ENCODE measurements at regions not wholly inside any gene's neighbourhood (a gene's known extent, or its start where the extent isn't known, plus 50 kb on each side); places are given as distances from the start of the nearest gene placed in this dataset.
"Not testable (repeated sequence)": the region's sequence is repeated elsewhere in the genome, so short reads cannot be mapped to it uniquely, and the experiment has no call there.

DNA sequence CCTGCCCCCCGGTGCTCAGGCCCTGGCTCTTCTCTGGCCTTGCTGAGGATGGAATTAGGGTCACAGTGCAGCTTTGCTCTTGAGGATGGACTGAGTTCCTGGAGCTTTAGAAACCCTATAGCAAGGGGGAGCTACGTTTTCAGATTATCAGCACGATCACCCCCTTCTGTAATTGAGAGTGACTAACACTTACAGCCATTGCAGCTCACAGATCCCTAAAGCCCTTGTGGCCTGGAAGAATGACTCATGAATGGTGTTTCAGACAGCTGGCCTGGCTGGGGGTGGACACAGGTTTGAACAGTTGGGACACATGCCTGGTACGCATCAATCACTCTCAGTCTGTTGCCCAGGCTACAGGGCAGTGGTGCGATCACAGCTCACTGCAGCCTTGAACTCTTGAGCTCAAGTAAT lies 79.7 kb upstream of the IGFBP5 start:
- DNase-seq (ENCODE audit: low read depth) = peak; percentile 99

DNA sequence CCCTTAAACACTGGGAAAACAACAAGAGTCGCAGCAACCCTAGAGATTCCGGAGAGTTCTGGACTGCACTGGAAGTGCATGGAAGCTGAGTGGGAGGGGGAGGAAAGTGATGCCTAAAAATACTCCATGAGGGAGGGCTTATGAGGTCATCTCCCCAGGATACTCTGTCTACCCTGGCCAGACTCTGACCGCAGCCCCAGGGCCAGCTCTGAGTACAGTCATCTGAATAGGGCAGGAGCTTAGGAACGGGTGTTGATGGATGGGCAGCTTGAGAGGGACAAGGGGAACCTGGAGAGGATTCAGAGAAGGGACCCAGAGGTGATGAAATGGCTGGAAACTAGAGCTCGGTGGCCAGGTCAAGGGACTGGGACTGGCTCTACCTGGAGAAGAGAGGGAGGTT lies 79.3 kb upstream of the IGFBP5 start:
- DNase-seq (ENCODE audit: low read depth) = peak; percentile 76

DNA sequence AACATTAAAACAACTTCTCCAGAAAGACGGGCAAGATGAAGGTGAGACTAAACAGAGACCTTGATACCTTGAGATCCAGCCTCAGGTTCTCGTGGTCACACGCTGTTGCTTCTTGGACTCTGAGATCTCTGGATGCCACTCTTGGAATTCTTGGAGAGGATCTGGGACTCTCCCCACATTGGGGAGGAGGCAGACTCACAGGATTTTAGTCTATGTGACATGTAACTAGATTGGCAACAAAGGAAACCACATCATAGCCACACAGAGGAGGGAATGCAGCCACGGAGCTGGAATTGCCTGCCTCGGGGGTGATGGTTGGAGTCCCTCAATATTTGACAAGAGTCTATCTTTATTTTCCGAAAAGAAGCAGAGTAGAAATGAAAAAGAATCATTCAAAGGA lies 78.8 kb upstream of the IGFBP5 start:
- DNase-seq (ENCODE audit: low read depth) = peak; percentile 23

DNA sequence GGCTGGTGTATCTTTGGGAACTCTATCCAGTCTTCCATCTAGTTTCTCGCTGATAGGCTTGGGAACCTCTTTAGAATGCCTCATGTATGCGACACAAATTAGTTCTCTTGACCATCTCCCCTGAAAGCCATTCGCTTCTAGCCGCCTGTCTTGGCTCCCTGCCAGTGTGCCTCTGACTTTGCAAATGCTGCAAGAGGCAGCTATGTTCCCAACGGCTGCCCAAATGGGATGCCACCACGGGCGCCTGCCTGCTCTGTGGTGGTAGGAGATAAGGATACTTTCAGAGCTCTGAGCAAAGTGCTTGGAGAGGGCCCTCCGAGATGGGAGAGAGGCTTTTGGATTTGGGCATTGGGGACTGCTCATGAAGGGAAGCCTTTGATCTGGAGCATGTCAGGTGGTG lies 77.7 kb upstream of the IGFBP5 start:
- DNase-seq (ENCODE audit: low read depth) = peak; percentile 15

DNA sequence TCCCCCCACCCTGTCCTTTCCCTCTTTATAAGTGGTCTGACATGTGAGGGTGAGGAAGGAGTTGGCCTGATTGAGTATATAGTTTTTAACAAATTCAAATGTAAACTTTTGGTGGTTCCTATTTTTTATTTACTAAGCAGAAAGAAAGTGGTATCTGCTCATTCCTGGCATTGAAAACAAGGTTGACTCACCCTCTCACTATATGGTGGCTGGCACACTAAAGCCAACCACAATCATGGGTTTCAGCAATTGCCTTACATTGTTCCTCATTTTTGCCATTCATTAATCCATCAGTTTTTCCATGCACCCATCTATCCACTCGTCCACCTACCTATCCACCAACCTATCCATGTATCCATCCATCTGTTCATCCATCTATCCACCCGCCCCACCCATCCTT lies 75.4 kb upstream of the IGFBP5 start:
- DNase-seq (ENCODE audit: low read depth) = peak; percentile 22

DNA sequence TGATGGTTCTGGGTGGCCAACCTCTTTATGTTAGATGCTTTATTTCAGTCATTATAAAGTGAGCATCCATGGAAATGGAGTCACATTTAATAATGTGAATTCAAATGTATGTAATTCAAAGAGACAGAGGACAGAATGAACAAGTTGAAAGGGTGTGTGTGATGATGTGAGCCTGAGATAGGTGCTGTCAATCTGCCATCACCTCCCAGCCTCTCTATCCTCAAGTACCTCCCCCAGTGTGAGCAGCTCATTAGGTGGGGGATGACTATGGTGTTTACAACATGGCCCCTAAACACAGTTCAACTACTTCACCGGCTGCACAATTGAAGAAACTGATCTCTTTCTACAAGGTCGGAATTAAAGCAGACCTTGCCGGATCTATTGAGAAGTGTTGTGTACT lies 74.7 kb upstream of the IGFBP5 start:
- no peak for DNase-seq (ENCODE audit: low read depth)

DNA sequence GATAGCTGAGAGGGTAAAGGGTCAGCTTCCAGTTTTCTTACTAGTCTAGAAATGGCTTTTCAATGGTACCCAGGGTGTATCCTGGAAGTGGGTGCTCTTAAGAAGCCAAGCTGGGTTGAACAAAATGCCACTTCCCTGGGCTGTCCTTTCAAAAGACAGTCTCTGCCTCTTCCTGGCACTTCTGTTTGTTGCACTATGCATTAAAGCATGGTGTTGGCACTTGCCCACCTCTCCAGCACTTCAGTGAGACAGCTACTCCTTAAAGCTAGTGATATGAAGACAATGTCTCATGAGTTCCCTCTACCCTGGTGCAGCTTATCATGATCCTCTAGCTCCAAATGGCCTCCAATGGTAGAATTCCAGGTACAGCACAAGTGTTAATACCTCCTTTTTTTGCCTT lies 74.3 kb upstream of the IGFBP5 start:
- DNase-seq (ENCODE audit: low read depth) = no peak

DNA sequence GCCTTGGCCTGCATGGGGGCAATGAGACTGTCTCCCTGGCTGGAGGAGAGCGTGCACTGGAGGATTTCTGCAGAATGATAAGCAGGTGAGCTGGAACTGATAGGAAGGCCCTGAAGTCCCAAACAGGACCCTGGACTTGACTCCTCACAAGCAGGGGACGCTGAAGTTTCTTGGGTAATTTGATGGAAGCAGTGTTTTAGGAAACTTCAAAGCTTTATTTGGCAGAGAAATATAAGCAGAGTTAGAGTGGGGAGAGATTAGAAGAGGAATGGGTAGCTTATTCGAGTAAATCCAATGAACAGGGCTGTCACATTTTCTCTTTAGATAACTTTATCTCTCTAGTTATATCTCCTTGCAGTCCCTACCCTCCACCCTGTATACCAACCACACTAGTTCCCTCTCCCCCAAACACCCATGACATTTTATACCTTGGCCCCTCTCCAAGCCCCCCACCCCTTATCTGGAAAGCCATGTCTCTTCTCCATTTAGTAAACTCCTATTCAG lies 73.6 kb upstream of the IGFBP5 start:
- no peak for DNase-seq (ENCODE audit: low read depth)

DNA sequence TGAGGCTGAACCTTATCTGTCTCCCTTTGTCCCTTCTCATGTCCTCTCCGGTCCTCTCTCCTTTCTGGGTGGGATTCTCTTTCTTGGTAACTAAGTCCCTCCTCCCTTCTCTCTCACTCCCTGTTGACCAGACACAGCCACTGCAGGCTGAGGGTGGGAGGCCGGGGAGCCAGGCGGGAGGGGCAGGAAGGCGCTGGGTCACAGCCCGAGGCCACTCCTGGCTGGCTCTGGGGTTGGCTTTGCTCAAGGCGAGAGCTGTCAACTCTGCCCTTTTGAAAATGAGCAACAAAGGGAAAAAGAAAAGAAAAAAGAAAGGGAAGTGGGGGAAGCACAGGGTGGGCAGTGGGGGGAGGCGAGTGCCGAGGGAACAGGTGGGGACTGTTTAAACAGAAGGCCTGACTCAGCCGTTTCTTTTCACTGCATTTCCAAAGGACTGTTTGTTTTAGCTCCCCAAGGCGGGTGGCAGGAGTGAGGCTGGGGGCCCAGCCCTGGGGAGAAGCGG lies 70.5 kb upstream of the IGFBP5 start:
- peak; percentile 54 for DNase-seq (ENCODE audit: low read depth)

DNA sequence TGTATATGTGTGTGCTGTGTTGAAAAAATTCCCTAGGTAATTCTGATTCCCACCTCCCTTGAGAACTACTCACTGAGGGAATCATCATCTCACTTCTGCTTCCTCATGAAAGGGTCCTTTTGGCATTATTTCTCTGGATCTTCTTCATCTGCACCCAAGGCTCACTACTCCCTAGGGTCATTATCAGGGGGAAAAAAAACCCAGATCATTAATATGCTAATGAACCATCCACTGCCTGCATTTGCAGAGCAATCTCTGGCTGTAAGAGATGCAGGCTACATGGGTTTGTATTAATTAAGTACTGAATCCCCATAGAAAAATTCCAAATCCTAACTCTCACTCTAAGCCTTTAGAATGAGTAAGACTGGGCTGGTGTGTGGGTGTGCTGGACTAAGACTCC lies 68.0 kb upstream of the IGFBP5 start:
- no peak for DNase-seq (ENCODE audit: low read depth)

DNA sequence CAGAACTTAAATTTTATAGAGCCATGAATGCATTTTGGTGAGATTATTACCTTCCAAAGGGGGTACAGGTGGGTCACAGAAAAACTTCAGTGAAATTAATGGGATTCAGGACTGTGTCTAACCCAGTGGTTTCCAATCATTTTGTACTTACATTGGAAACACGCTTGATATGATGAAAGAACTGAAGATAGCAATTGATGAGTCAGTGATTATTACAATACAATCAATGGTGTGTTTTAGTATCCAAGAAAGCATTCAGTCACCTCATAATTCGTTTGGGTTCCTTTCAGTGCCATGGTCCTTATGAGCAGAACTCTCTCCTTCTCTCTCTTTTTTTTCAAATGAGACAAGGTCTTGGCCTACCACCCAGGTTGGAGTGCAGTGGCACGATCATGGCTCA lies 66.5 kb upstream of the IGFBP5 start:
- no peak for DNase-seq (ENCODE audit: low read depth)

DNA sequence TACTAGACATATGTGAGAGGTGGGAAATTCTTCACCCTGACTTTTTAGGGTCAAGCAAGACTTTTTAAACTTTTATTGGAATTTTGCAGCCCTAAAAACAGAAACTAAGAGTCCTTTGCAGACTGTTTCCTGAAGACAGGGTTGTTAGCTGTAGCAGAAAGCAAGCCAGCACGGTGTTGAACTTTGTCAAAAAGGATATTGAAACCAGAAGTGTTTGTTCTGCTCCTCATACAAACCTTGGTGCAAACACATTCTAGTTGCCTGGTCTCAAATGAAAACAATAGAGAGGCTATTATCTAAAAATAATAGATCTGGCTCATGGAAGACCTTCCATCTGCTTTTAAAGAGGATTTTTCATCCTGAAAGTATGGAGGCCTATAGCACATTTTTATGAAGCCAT lies 65.8 kb upstream of the IGFBP5 start:
- DNase-seq (ENCODE audit: low read depth) = no peak

DNA sequence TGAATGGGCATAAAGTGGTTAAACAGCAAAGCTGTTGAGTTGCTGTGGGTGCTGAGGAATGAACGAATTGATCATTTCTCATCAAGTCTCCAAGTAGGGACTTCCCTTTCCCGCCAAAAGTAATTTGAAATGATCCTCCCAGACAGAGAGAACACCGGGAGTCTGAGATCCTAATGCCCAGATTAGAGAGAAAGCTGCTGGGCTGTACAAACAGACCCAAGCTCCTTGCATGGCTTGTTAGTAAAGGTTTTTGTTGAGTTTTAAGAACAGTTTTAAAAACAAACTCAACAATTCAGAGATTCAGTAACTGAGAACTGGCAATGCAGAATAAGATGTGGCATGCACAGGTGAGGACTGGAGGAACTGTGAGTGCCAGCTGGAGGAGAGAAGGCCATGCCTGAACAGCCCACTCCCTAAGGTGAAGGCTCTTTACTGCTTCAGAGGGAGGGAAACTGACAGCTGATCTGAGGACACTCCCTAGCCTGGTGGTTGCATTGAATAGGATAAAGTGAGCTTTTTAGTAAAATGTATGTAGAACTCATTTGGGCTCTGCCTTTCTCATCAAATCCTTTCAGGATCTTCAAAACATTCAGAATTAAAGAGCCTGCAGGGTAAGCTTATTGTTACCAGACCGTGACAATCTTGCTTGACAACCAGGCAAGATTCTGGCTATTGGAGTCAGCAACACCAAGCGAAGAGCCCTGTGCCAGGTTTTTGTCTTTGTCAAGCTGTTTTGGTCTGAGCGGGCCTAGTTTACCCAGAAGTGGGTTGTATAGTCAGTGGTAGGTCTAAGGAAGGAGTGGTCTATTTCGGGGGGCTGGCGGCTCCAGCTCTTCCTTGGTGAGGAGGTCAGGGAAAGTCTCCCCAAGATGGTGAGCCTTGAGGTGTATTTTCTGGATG lies 63.2 kb upstream of the IGFBP5 start:
- no peak for DNase-seq (ENCODE audit: low read depth)

DNA sequence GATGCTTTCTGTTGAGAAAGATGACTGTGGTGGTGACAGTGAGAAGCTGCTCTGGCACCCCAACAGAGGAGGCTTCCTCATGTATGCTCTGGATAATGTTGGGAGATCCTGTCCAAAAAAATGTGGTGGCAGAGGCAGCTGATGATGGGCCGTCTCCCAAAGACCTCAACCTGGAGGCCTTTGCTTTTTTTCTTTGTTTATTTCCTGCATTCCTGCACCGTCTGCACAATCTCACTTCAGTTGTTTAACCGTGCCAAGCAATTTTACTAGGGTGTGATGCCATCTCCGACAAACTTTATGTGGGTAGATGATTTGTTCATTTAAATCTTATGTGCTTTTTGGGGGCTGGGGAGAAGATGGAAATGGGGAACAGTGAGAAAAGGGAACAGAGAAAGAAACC lies 62.2 kb upstream of the IGFBP5 start:
- no peak for DNase-seq (ENCODE audit: low read depth)

DNA sequence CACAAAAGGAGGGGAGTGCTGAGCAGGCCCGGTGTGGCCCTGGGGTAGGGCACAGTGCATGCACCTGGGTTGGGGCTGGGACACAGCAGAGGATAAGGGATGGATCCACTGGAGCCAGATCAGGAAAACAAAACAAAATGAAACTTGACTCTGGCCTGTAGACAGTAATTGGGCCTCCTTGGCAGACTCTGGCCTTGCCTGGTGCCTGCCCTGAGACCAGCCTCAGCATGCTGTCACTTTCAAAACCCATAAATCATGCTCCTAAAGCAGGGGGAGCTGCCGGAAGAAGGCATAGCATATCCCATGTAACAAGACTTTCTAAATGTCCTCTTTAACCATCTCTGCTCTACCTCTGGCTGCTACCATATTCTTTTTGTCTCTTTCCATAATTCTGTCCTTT lies 61.1 kb upstream of the IGFBP5 start:
- no peak for DNase-seq (ENCODE audit: low read depth)

DNA sequence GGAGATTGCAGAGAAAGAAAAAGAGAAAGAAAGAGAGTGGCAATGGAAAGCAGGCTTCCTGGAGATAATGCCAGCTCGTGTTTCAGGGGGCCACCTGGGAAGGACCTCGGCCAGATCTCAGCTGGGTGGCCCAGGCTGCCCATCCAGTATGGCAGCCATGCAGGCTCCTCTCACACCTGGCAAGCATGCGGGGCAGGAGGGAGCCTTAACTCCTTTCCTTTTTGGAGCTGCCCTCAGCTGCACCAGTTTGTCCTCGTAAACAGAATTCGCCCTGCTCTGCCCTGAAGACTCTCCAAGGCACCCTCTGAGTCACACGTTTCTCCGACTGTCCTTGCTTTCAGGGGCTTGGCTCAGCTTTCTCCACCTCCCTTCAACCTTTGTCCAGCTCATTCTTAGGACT lies 59.5 kb upstream of the IGFBP5 start:
- no peak for DNase-seq (ENCODE audit: low read depth)

DNA sequence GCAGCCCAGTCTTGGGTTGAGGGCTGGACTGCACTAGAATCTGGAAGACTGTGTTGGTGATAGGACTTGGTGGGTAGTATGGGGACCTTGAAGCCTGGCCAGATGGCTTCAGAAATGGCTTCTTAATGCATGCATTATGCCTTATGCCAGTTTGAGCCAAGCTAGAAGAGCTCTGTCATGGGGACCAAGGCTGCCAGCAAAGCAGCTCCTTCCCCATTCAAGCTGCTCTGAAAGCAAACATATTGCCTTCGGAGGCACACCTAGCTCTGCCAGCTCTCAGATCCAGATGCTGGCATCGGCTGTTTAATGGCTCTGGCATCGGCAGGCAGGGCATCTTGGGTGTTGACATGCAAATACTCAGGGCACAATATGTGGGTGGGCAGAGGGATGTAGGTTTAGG lies 59.0 kb upstream of the IGFBP5 start:
- no peak for DNase-seq (ENCODE audit: low read depth)

DNA sequence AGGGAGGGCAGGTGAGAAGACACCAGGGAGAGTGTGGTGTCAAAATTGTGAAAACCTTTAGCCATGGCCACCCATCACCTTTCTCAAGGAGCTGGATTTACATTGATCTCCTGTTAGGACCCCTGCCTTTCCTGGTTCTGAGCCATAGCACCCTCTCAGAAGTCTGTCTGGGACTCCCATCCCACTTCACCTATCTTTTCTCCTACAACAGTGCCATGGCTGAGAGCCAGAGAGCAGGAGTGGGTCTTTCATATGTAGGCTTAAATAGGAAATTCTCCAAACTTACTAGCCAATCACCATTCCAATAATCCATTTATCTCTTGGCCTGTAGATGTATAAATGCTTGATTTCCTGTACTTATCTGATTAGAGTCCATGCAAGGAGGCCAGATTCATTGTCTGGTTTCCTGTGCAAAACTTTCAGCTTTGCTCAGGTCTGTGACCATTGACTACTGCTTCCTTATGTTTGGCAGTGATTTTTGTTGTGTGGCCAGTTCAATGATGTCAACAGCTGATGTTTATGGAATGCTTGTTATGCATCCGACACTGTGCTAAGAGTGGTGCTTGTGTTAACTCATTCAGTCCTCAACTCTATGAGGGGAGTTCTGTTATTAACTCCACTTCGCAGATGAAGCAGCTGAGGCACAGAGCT lies 57.6 kb upstream of the IGFBP5 start:
- DNase-seq (ENCODE audit: low read depth) = no peak

DNA sequence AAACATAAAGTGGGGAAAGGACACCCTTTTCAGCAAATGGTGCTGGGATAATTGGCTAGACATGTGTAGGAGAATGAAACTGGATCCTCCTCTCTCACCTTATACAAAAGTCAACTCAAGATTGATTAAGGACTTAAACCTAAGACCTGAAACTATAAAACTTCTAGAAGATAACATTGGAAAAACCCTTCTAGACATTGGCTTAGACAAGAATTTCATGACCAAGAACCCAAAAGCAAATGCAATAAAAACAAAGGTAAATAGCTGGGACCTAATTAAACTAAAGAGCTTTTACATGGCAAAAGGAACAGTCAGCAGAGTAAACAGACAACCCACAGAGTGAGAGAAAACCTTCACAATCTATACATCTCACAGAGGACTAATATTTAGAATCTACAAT lies 55.4 kb upstream of the IGFBP5 start:
- DNase-seq (ENCODE audit: low read depth) = not testable (repeated sequence)

DNA sequence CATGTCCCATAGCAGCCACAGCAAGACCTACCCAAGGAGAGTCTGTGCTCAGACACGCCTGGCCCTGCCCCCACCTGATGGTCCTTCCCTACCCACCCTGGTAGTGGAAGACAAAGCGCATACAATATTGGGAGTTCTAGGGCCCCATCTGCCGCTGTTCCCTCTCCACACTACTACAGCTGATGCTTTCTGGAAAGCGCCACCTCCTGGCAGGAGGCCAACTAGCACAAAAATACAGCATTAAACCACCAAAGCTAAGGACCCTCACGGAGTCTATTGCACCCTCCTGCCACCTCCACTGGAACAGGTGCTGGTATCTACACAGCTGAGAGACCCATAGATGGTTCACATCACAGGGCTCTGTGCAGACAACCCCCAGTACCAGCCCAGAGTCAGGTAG lies 50.9 kb upstream of the IGFBP5 start:
- DNase-seq (ENCODE audit: low read depth) = not testable (repeated sequence)

DNA sequence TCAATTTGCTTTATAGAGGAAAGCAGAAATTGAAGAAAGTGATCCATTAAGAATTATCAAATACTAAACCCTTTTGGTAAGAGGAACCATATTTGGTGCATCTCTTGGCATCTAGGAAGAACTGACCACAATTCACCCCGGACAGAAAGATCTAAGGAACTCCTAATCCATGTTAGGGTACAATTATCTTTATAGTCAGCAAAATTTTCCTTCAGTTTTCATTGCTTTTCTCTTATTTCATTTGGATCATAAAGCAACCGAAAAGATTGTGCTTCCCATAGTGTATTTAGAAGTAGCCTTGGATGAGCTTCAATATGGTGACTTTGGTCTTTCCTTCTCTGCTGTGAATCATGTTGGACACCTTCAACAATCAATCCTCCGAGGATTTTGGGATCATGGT lies 50.1 kb upstream of the IGFBP5 start:
- no peak for DNase-seq (ENCODE audit: low read depth)

All from renal cortical epithelial cell (primary cell).